GM10266 (cell line): ENCODE measurements at regions not wholly inside any gene's neighbourhood (a gene's known extent, or its start where the extent isn't known, plus 50 kb on each side); places are given as distances from the start of the nearest gene placed in this dataset.

Experiments used
- DNase-seq: peaks from one replicate; pipeline ENCODE4 v3.0.0; 2012; ENCODE audit errors: extremely low spot score
- TF ChIP-seq, protein P1 (sequence below): IDR thresholded peaks from 2 replicates; pipeline ENCODE4 v1.5.1; 2012; ENCODE audit warnings: mild to moderate bottlenecking, low read depth; ENCODE audit not compliant: control insufficient read depth, insufficient read depth; ENCODE audit errors: missing control alignments

- no peak for DNase-seq
- TF ChIP-seq, protein P1, sequence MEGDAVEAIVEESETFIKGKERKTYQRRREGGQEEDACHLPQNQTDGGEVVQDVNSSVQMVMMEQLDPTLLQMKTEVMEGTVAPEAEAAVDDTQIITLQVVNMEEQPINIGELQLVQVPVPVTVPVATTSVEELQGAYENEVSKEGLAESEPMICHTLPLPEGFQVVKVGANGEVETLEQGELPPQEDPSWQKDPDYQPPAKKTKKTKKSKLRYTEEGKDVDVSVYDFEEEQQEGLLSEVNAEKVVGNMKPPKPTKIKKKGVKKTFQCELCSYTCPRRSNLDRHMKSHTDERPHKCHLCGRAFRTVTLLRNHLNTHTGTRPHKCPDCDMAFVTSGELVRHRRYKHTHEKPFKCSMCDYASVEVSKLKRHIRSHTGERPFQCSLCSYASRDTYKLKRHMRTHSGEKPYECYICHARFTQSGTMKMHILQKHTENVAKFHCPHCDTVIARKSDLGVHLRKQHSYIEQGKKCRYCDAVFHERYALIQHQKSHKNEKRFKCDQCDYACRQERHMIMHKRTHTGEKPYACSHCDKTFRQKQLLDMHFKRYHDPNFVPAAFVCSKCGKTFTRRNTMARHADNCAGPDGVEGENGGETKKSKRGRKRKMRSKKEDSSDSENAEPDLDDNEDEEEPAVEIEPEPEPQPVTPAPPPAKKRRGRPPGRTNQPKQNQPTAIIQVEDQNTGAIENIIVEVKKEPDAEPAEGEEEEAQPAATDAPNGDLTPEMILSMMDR, result no peak
These were observed 59.9 kb downstream of the GGTLC2 start for GRCh38 chr22:22704156-22704946.

DNA sequence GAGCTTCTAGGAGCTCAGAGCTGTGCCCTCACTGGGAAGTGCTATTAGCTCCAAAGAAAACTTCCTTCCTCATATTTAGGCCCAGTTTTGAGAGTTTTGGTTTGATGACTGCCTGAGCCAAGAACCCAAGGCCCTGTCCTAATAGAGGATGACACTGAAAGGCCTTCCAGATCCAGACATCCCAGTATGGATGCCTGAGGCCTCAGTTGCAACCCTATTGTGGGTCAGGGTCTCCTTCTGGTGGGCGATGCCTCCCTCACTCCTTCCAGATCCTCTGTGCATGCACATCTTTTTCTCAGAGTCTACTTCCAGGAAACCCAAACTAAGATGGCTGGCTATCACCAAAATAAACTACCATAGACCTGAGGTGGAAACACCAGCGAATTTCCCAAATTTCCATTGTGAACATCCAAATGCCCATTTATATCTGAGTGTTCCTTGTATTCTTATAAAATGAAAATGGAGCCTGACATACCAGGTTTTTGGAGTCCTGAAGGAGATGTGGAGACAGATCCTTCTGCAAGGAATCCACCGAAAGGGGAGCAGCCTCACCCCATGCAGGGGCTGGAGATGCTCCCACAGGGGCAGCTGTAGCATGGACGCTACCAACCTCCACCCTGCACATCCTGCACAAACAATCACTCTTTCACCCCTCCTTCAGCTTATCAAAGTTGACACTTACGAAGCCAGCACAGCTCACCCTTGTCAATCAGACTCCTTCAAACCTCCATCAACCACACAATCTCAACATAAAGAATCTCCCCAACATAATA, 61.1 kb downstream of the GGTLC2 start:
- TF ChIP-seq, protein P1, result no peak
- DNase-seq, result no peak

DNA sequence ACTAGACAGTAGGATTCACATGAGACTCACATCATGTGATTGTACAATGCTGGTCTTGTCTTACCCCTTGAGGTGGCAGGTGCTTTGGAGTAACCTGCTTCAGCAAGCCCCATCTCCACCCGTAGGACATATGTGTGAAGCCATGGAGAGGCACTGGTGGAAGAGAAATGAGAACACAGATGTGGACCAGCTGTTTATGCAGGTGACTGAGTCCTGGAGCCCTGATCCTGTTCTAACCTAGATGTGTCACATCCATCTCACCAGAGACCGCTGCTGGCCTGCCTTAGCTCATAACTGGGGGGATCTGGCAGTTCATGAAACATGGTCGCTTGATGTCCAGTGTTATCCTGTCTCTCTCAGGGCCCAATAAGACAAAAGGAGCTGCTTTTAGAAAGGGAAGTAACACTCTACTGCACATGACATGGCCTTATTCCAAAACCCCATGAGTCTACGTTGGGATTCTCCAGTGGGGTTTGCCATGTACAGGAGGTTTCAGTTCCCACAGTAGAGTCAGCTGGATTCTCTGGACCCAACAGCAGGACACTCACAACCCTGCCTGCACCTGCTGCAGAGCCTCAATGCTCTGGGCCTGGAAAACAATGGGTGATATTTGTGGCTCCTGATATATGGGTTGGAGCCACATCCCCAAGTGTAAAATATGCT, 62.0 kb downstream of the GGTLC2 start:
- TF ChIP-seq, protein P1, result no peak
- DNase-seq, result no peak

DNA sequence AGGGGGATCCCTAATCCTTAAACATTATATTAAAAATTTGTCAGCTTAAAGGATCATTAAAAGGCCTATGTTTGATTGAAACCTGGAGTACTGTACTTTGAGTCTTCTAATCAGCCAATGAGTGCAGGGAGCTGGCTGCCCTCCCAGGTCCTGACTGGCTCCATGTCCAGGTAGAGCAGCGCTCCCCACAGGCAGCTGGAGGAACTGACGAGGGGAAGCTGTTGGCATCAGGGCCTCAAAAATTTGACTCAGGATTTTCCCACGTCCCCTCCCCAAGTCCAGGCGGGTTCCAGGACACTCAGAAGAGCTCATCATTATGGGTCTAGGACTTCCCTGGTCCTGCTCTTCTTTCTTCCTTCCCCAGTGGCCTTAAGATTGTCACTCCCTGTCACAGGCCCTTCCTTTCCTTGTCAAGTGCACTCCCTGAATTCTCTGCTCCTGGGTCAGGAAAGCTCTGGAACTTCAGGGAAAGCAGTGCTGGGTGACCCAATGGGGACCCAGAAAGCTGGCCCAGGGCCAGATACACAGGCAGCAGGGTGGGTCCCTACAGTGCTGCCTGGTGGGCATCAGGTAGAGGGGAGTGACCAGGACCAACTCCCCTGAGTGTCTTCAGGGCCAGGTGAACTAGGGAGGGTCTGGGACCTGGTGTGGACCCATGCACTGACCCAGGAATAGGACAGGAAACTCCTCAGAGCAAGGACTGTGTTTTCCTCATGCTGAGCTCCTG, 65.5 kb downstream of the GGTLC2 start:
- no peak for DNase-seq
- TF ChIP-seq, protein P1, result peak; percentile 19

GRCh38 chr22:22710719-22711531, 66.5 kb downstream of the GGTLC2 start:
- peak; percentile 43 for DNase-seq
- TF ChIP-seq, protein P1, result peak; percentile 87

DNA sequence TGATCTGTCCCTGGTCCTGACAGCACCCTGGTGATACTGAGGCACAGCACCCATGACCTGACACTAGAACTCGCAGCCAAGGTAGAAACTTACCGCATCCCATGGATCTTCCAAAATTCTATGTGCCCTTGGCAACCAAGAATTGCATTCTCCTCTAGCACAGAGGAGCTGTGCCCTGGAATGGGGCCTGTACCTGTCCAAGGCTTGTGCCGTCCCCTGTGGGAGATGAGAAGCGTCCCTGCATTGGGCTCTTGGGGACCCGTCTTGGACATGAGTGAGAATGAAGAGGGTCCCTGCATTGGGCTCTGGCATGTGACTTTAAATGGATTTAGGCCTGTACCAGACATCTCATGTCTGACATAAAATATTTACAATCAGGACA, 67.1 kb downstream of the GGTLC2 start:
- DNase-seq, result no peak
- TF ChIP-seq, protein P1, result no peak
